ENCODE measurements at regions not wholly inside any gene's neighbourhood (a gene's known extent, or its start where the extent isn't known, plus 50 kb on each side); places are given as distances from the start of the nearest gene placed in this dataset.
"Not testable (repeated sequence)": the region's sequence is repeated elsewhere in the genome, so short reads cannot be mapped to it uniquely, and the experiment has no call there.

DNA sequence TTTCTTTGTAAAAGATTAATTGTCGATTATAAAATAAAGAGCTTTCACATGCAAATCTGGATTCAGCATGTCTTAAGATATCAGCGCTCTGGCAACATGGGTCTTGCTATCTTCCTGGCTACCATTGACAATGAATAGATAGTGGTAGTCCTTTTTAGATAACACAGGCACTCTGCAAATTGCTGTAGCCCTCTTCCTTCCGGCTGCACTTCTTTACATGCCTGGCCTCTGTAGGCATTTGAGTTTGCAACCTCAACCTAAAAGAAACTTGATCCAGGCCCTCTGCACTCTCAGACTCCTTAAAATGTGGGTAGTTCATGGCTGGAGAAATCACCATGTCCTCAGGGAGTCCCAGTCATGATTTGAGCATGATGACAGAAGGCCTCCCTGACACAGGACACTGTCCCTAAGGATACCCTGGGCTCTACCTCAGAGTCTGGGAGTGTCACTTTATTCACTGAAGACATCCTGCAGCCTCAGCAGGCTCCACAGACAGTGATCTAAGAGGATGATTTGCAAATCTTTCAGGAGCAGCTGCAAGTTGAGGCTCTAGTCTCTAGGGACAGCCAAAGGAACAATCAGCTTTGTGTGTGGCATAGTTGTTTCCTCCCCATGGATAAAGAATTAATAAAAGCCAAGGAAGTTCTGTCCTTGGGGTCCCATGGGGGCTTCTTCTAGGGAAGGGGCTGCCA lies 529.4 kb downstream of the RBFOX1 start:
- H3K9me3 ChIP-seq (ENCODE audit: control insufficient read depth, insufficient read depth, low read length), result no peaks in the 10 kb centered on the region

DNA sequence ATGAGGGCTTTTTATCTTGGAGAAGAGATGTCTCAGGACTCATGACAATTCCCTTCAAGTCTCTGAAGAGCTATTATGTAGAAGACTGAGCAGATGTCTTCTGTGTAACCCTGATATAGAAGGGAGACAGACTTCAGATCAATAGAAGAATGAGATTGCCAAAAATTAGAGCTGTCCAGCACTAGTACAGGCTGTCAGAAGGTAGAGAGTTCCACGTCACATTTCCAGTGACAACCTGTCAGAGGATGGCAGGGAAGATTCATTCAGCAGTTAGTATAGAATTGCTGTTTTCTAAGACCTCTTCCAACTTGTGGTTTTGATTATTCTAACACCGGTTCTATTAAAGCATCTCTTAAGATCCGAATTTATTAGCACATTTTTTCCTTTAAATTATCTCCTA lies 520.6 kb downstream of the RBFOX1 start:
- H3K9me3 ChIP-seq (ENCODE audit: control insufficient read depth, insufficient read depth, low read length), result no peaks in the 10 kb centered on the region
- no peaks in the 10 kb centered on the region for H3K36me3 ChIP-seq (ENCODE audit: insufficient read depth, low read length)
- no peak overlapping the region for H3K9ac ChIP-seq (ENCODE audit: low read depth, low read length)
- no peaks in the 10 kb centered on the region for H3K4me1 ChIP-seq (ENCODE audit: insufficient read depth, low read length)

More for the DNA sequence above, 529.4 kb downstream of the RBFOX1 start:
- Histone ChIP-seq H3K9ac (ENCODE audit: low read depth, low read length) (no peak overlapping the region), H3K36me3 (ENCODE audit: insufficient read depth, low read length) (no peaks in the 10 kb centered on the region), H3K4me1 (ENCODE audit: insufficient read depth, low read length) (0 out of 2 replicates have a peak, but pooled peaks cover 5% of the 10 kb centered on the region)

DNA sequence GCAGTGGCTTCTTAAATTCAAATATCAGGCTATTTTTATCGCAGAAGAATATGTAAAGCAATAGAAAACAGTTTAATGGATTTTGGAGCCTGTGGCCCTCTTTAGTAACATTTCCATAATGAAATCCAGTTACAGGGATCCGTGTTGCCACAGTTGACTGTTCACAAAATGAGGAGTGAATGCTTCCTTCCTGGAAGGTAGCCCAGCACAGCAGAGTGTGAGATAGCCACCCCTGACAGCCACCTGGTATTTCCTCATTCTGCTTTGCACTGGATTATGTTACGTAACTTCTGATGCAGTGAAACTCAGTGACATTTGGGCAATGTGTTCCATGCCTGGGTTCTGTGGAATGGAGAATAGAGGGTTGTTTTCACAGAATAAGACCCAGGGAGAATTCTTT lies 517.2 kb downstream of the RBFOX1 start:
- Histone ChIP-seq H3K9ac (ENCODE audit: low read depth, low read length) (no peak overlapping the region), H3K4me1 (ENCODE audit: insufficient read depth, low read length) (no peaks in the 10 kb centered on the region), H3K36me3 (ENCODE audit: insufficient read depth, low read length) (no peaks in the 10 kb centered on the region), H3K9me3 (ENCODE audit: control insufficient read depth, insufficient read depth, low read length) (no peaks in the 10 kb centered on the region)

DNA sequence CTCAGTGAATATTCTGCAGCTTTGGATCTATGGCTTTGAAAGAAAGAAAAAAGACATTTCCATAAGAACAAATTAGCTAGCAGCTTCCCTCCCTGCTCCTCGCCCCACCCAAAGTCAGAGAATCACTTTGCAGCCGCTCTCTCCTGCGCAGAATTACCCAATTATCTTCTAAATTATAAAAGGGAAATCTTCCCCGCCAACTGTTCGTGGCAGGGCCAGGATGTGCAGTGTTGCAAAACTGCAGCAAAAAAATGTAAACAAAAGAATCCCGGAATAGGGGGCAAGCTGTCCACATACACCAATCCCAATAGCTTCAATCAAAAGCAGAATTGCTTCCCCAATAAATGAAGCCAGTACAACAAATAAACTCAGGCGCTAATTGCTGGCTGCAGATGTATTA lies 510.6 kb downstream of the RBFOX1 start:
- no peaks in the 10 kb centered on the region for H3K9me3 ChIP-seq (ENCODE audit: control insufficient read depth, insufficient read depth, low read length)
- peaks cover 13% of the 10 kb centered on the region; the same call in 1 of the 2 replicates for H3K4me1 ChIP-seq (ENCODE audit: insufficient read depth, low read length)
- no peak overlapping the region for H3K9ac ChIP-seq (ENCODE audit: low read depth, low read length)

DNA sequence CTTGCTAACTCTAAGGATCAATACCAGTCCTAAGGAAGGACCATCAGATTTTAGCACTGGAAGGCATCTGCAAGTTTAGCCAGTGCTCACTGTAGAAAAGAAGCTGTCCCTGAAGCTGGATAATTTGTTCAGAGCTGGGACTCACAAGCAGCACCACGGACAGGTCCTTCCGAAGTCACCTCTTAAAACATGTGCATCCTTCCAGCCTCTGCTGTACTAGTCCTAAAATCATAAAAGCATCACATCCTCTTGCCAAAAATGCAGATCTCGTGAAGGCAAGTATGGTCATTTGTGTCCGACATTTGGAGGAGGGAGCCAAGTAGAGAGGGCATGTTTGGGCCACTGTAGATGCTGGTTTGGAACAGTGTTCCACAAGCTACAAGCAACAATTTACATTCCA lies 506.9 kb downstream of the RBFOX1 start:
- Histone ChIP-seq H3K36me3 (ENCODE audit: insufficient read depth, low read length) (no peaks in the 10 kb centered on the region), H3K9me3 (ENCODE audit: control insufficient read depth, insufficient read depth, low read length) (no peaks in the 10 kb centered on the region), H3K4me1 (ENCODE audit: insufficient read depth, low read length) (peaks cover 13% of the 10 kb centered on the region; the same call in 1 of the 2 replicates)

More for the DNA sequence above, 510.6 kb downstream of the RBFOX1 start:
- no peaks in the 10 kb centered on the region for H3K36me3 ChIP-seq (ENCODE audit: insufficient read depth, low read length)

DNA sequence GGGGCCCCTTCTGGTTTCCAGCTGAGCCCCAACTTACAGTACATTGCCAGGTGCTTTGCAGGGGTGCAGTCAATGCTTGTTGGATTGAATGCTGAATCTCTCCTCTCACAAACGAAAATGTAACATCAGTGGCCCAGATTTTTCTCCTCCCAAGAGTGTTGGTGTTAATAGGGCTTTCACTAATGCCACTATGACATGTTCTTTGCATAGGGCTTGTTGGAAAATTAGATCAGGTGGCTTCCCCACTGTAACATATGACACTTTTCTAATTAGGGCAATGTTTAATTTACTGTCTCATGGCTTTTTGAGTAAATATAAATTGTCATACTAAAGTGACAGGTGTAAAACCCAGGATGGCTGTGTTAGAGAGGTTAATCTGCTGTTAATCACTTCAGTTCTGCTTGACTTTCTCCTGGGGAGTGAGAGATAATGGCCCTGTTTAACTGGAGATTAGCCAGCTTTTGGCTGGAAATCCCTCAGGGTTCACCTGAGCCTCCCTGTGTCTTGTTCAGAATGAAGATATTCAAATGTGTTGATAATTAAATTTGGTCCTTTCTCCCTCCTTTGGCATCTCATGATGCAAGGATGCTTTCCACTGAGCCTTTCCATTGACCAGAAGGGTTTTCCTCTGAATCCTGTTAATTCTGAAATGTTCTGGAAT lies 502.3 kb downstream of the RBFOX1 start:
- H3K4me1 ChIP-seq (ENCODE audit: insufficient read depth, low read length), result no peaks in the 10 kb centered on the region
- no peaks in the 10 kb centered on the region for H3K36me3 ChIP-seq (ENCODE audit: insufficient read depth, low read length)
- H3K9me3 ChIP-seq (ENCODE audit: control insufficient read depth, insufficient read depth, low read length), result no peaks in the 10 kb centered on the region
- H3K9ac ChIP-seq (ENCODE audit: low read depth, low read length), result no peak overlapping the region

More for the DNA sequence above, 506.9 kb downstream of the RBFOX1 start:
- H3K9ac ChIP-seq (ENCODE audit: low read depth, low read length), result no peak overlapping the region

DNA sequence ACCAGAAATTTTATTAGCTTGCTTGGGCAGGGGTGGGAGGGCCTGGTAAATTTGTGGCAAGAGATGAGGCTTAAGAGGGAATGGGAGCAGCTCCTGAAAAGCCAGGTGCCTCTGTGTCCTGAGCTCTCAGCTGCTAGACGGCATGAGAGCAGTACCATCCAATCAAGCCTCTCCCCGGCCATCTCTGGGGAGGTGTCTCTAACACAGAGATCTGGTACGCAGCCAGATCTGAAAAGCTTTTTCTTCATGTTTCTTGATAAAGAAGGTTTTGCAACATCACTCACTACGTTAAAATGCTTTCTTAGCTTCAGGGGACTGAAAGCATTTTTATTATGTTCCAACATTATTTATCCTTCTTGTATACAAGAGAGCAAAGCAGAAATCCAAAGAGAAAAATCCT lies 488.2 kb downstream of the RBFOX1 start:
- H3K4me1 ChIP-seq (ENCODE audit: insufficient read depth, low read length), result no peaks in the 10 kb centered on the region
- H3K9me3 ChIP-seq (ENCODE audit: control insufficient read depth, insufficient read depth, low read length), result no peaks in the 10 kb centered on the region
- H3K9ac ChIP-seq (ENCODE audit: low read depth, low read length), result no peak overlapping the region
- no peaks in the 10 kb centered on the region for H3K36me3 ChIP-seq (ENCODE audit: insufficient read depth, low read length)

DNA sequence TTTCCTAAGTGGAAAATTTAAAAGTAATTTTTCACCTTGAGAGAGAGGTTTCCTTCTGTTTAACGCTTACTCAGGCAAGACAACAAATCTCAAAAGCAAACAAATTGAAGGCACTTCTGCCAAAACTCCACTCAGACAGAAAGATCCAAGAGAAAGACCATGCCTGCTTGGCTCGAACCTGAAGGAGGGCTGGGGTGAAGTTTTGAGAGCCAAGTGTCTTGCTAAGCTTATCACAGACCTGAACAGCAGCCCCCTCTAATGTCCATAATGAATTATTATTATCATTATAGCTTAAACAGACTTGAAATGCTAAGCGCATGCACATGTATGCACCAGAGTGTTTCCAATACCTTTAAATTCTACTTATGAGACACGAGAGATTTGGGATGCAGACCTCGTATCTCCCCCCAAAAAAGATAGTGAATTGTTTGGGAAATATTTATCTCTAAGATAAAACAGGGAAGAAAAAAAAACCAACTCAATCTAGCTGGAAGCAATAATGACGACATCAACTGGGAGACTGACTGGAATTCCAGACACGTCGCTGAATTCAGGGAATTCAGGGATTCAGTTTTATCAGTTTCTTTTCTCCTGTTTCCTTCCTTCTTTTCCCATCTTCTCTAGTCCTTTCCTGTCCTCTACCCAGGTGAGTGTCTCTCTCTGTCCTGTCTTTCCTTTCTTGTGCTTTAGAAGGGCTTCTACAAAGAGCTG lies 473.2 kb downstream of the RBFOX1 start:
- H3K36me3 ChIP-seq (ENCODE audit: insufficient read depth, low read length), result no peaks in the 10 kb centered on the region
- H3K4me1 ChIP-seq (ENCODE audit: insufficient read depth, low read length), result no peaks in the 10 kb centered on the region
- H3K9ac ChIP-seq (ENCODE audit: low read depth, low read length), result no peak overlapping the region
- no peaks in the 10 kb centered on the region for H3K9me3 ChIP-seq (ENCODE audit: control insufficient read depth, insufficient read depth, low read length)

DNA sequence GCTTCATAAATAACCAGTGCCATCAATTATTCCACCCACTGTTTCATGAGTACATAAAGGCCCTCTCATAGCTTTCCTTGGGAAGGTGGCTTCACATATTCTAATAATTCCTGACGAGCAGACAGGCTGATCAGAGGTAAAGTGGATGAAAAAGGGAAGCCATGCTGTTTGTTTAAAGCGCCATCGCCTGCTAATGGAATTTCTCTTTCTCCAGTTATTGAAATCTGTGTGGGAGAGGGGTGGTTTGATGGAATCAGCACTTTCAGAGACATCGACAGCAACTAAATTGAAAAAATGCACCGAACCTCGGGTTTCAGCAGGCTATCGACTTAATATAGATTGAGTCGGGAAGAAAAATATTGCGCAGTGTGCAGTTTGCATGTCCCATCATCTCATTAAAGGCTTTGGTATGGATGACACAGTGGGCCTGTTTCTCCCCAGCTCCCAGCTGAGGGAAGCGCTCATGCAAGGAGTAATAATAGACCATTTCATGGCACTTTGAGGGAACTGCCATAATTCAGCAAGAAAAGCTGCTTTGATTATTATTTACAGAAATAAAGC lies 472.1 kb downstream of the RBFOX1 start:
- Histone ChIP-seq H3K9me3 (ENCODE audit: control insufficient read depth, insufficient read depth, low read length) (no peaks in the 10 kb centered on the region), H3K9ac (ENCODE audit: low read depth, low read length) (no peak overlapping the region)

DNA sequence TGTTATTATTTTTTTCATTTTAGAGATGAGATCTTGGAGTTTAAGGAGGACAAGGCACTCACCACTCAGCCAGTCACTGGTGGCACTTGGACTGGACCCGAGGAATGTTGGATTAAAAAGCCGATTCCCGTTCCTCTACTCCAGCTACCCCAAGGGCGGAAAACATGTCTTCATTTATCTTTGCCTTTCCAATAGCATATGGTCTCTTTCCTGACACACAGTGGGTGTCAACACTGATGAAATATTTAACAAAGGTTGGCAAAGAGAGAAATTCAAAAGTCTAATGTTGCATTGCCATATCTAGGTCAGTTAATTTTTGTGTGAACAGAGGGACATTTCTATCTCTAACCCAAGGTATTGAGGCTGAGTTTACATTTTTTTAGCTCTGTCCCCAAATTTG lies 459.7 kb downstream of the RBFOX1 start:
- Histone ChIP-seq H3K9me3 (ENCODE audit: control insufficient read depth, insufficient read depth, low read length) (no peaks in the 10 kb centered on the region), H3K4me1 (ENCODE audit: insufficient read depth, low read length) (no peaks in the 10 kb centered on the region), H3K9ac (ENCODE audit: low read depth, low read length) (no peak overlapping the region), H3K36me3 (ENCODE audit: insufficient read depth, low read length) (no peaks in the 10 kb centered on the region)

More for the DNA sequence above, 472.1 kb downstream of the RBFOX1 start:
- Histone ChIP-seq H3K4me1 (ENCODE audit: insufficient read depth, low read length) (no peaks in the 10 kb centered on the region), H3K36me3 (ENCODE audit: insufficient read depth, low read length) (no peaks in the 10 kb centered on the region)

DNA sequence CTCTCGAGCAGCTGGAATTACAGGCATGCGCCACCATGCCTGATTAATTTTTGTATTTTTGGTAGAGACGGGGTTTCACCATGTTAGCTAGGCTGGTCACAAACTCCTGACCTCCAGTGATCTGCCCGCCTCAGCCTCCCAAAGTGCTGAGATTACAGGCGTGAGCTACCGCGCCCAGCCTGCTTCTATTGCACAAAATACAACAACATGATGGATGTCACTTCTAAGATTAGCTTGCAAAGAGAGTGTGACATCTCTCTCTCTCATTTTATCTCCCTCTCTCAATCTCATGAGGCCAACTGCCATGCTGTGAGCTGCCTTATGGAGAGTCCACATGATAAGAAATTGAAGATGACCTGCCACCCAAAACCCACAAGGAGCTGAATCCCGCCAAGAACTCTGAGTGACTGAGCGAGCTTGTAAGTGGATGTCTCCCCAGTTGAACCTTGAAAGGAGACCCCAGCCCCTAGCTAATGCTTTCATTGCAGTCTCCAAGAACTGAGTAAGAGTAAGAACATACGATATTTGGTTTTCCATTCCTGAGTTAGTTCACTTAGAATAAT lies 458.5 kb downstream of the RBFOX1 start:
- no peaks in the 10 kb centered on the region for H3K36me3 ChIP-seq (ENCODE audit: insufficient read depth, low read length)
- no peaks in the 10 kb centered on the region for H3K9me3 ChIP-seq (ENCODE audit: control insufficient read depth, insufficient read depth, low read length)
- H3K4me1 ChIP-seq (ENCODE audit: insufficient read depth, low read length), result no peaks in the 10 kb centered on the region
- no peak overlapping the region for H3K9ac ChIP-seq (ENCODE audit: low read depth, low read length)

DNA sequence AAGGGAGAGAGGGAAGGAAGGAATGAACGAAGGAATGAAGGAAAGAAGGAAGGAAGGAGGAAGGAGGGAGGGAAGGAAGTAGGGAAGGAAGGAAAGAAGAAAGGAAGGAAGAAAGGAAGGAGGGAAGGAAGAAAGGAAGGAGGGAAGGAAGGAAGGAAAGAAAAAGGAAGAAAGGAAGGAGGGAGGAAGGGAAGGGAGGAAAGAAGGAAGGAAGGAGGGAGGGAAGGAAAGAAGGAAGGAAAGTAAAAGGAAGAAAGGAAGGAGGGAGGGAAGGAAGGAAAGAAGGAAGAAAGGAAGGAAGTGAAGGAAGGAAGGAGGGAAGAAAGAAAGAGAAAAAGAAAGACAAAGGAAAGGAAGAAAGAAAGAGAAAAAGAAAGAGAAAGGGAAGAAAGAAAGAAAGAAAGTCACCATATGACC lies 442.4 kb downstream of the RBFOX1 start:
- H3K9me3 ChIP-seq (ENCODE audit: control insufficient read depth, insufficient read depth, low read length), result no peaks in the 10 kb centered on the region
- H3K9ac ChIP-seq (ENCODE audit: low read depth, low read length), result no peak overlapping the region
- no peaks in the 10 kb centered on the region for H3K36me3 ChIP-seq (ENCODE audit: insufficient read depth, low read length)
- no peaks in the 10 kb centered on the region for H3K4me1 ChIP-seq (ENCODE audit: insufficient read depth, low read length)

DNA sequence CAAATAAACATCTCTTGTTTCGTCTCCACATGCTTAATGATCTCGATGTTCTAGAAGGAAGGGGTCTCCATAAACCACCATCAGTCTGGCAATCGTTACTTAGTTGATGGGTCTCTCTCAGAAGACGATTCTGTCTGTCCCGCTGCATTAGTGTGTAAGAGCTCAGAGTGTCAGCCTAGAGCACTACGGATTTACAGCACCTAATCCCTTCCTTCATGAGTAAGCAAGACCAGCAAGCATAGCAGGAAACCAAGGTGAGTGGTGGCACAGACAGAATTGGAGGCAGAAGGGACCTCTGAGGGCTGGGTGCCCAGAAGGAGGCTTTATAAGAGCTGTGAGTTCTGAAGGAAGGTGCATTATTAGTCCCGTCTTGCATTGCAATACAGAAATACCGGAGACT lies 440.1 kb downstream of the RBFOX1 start:
- Histone ChIP-seq H3K9me3 (ENCODE audit: control insufficient read depth, insufficient read depth, low read length) (no peaks in the 10 kb centered on the region), H3K4me1 (ENCODE audit: insufficient read depth, low read length) (no peaks in the 10 kb centered on the region; the same call in 1 of the 2 replicates), H3K36me3 (ENCODE audit: insufficient read depth, low read length) (no peaks in the 10 kb centered on the region), H3K9ac (ENCODE audit: low read depth, low read length) (no peak overlapping the region)

DNA sequence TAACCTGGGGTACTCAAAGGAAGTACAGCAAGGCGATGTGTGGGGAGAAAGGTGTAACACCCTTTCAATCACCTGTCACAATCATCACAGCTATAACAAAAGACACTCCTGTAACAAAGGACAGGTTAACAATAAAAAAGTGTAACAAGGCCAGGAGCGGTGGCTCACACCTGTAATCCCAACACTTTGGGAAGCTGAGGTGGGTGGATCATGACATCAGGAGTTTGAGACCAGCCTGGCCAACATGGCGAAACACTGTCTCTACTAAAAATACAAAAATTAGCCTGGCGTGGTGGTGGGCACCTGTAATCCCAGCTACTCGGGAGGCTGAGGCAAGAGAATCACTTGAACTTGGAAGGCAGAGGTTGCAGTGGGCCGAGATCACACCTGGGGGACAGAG lies 436.4 kb downstream of the RBFOX1 start:
- H3K36me3 ChIP-seq (ENCODE audit: insufficient read depth, low read length); H3K9ac ChIP-seq (ENCODE audit: low read depth, low read length); H3K9me3 ChIP-seq (ENCODE audit: control insufficient read depth, insufficient read depth, low read length): not testable (repeated sequence)
- peaks cover 25% of the 10 kb centered on the region for H3K4me1 ChIP-seq (ENCODE audit: insufficient read depth, low read length)
